ENCODE measurements at regions not wholly inside any gene's neighbourhood (a gene's known extent, or its start where the extent isn't known, plus 50 kb on each side); places are given as distances from the start of the nearest gene placed in this dataset.

GRCh38 chr2:161102770-161103450 lies 57.3 kb upstream of the TANK start:
- Mint-ChIP-seq H3K27me3 (no peaks in the 10 kb centered on the region), H3K4me1 (peaks cover 19% of the 10 kb centered on the region), H3K27ac (no peak overlapping the region), H3K4me3 (no peak overlapping the region), H3K9me3 (ENCODE audit: insufficient read depth) (peaks cover 4% of the 10 kb centered on the region)
- Histone ChIP-seq H4K20me1 (ENCODE audit: control insufficient read depth, insufficient read depth, low read length, poor library complexity, severe bottlenecking) (no peaks in the 10 kb centered on the region), H3K79me2 (ENCODE audit: control insufficient read depth, insufficient read depth, low read length) (no peaks in the 10 kb centered on the region), H3K27me3 (replicated peaks in 1 of 4; ENCODE audit: control extremely low read depth in 1 of 4, control insufficient read depth in 3 of 4, insufficient read depth in 4 of 4, low read length in 3 of 4) (peaks cover 0 to 4% (median 0%) of the 10 kb centered on the region in 4 experiments), H3K9me3 (ENCODE audit: control extremely low read depth in 1 of 3, control insufficient read depth in 2 of 3, insufficient read depth in 1 of 3, low read length in 2 of 3) (no peaks in the 10 kb centered on the region), H3K4me2 (replicated peaks; ENCODE audit: low read depth, low read length, poor library complexity, severe bottlenecking) (no peak overlapping the region), H3K4me3 (ENCODE audit: control extremely low read depth in 1 of 5, extremely low read depth in 1 of 5, insufficient read depth in 1 of 5, low read depth in 2 of 5, low read length in 4 of 5) (no peak overlapping the region), H3K4me1 (ENCODE audit: control insufficient read depth in 2 of 2, insufficient read depth in 2 of 2, low read length in 2 of 2) (peaks cover 0 to 6% of the 10 kb centered on the region in 2 donors), H3K27ac (ENCODE audit: low read length in 2 of 2) (no peak overlapping the region), H2AFZ (ENCODE audit: insufficient read depth, low read depth, low read length, poor library complexity, severe bottlenecking) (no peak overlapping the region), H3K9ac (ENCODE audit: low read length) (no peak overlapping the region), H3K36me3 (replicated peaks in 1 of 2; ENCODE audit: control extremely low read depth in 1 of 2, control insufficient read depth in 1 of 2, extremely low read depth in 1 of 2, insufficient read depth in 2 of 2, low read length in 1 of 2) (no peaks in the 10 kb centered on the region)
- DNase-seq (no peak), ATAC-seq (ENCODE audit: low read depth) (no peak)
- ChIA-PET CTCF (no interaction called here), POLR2A (no interaction called here)
- no peak for TF ChIP-seq EZH2 (IDR thresholded peaks at IDR 0.05; ENCODE audit: borderline replicate concordance, insufficient read depth, low read depth, low read length, poor library complexity, severe bottlenecking)
- TF ChIP-seq, protein P1, sequence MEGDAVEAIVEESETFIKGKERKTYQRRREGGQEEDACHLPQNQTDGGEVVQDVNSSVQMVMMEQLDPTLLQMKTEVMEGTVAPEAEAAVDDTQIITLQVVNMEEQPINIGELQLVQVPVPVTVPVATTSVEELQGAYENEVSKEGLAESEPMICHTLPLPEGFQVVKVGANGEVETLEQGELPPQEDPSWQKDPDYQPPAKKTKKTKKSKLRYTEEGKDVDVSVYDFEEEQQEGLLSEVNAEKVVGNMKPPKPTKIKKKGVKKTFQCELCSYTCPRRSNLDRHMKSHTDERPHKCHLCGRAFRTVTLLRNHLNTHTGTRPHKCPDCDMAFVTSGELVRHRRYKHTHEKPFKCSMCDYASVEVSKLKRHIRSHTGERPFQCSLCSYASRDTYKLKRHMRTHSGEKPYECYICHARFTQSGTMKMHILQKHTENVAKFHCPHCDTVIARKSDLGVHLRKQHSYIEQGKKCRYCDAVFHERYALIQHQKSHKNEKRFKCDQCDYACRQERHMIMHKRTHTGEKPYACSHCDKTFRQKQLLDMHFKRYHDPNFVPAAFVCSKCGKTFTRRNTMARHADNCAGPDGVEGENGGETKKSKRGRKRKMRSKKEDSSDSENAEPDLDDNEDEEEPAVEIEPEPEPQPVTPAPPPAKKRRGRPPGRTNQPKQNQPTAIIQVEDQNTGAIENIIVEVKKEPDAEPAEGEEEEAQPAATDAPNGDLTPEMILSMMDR (IDR thresholded peaks at IDR 0.05): no peak
- intact Hi-C loops (cut with micrococcal nuclease): loop anchor here (2.0 to 5.0 kb wide), 2 partner anchors 14 to 34 kb away; no protein-coding TSS in a partner anchor

GRCh38 chr2:161103451-161103831 lies 56.8 kb upstream of the TANK start:
- Histone ChIP-seq H3K4me2 (replicated peaks; ENCODE audit: low read depth, low read length, poor library complexity, severe bottlenecking) (no peak overlapping the region), H3K4me1 (ENCODE audit: control insufficient read depth in 2 of 2, insufficient read depth in 2 of 2, low read length in 2 of 2) (peaks cover 0 to 6% of the 10 kb centered on the region in 2 donors), H3K79me2 (ENCODE audit: control insufficient read depth, insufficient read depth, low read length) (no peaks in the 10 kb centered on the region), H4K20me1 (ENCODE audit: control insufficient read depth, insufficient read depth, low read length, poor library complexity, severe bottlenecking) (no peaks in the 10 kb centered on the region), H3K9ac (ENCODE audit: low read length) (no peak overlapping the region), H2AFZ (ENCODE audit: insufficient read depth, low read depth, low read length, poor library complexity, severe bottlenecking) (no peak overlapping the region), H3K27me3 (replicated peaks in 1 of 4; ENCODE audit: control extremely low read depth in 1 of 4, control insufficient read depth in 3 of 4, insufficient read depth in 4 of 4, low read length in 3 of 4) (peaks cover 0 to 4% (median 0%) of the 10 kb centered on the region in 4 experiments), H3K9me3 (ENCODE audit: control extremely low read depth in 1 of 3, control insufficient read depth in 2 of 3, insufficient read depth in 1 of 3, low read length in 2 of 3) (no peaks in the 10 kb centered on the region), H3K36me3 (replicated peaks in 1 of 2; ENCODE audit: control extremely low read depth in 1 of 2, control insufficient read depth in 1 of 2, extremely low read depth in 1 of 2, insufficient read depth in 2 of 2, low read length in 1 of 2) (no peaks in the 10 kb centered on the region), H3K27ac (ENCODE audit: low read length in 2 of 2) (no peak overlapping the region), H3K4me3 (ENCODE audit: control extremely low read depth in 1 of 5, extremely low read depth in 1 of 5, insufficient read depth in 1 of 5, low read depth in 2 of 5, low read length in 4 of 5) (no peak overlapping the region)
- ATAC-seq (ENCODE audit: low read depth) (no peak), DNase-seq (no peak)
- TF ChIP-seq, protein P1 (IDR thresholded peaks at IDR 0.05): no peak
- TF ChIP-seq EZH2 (IDR thresholded peaks at IDR 0.05; ENCODE audit: borderline replicate concordance, insufficient read depth, low read depth, low read length, poor library complexity, severe bottlenecking): no peak
- peaks cover 19% of the 10 kb centered on the region for H3K4me1 Mint-ChIP-seq
- intact Hi-C loops (cut with micrococcal nuclease): loop anchor here (2.0 to 5.0 kb wide), 2 partner anchors 13 to 34 kb away; no protein-coding TSS in a partner anchor
- H3K9me3 Mint-ChIP-seq (ENCODE audit: insufficient read depth): peaks cover 3% of the 10 kb centered on the region
- 100% methylated on average over 2 of the region's 4 CpGs for WGBS (ENCODE audit: insufficient coverage)
- H3K27me3 Mint-ChIP-seq: no peaks in the 10 kb centered on the region
- ChIA-PET POLR2A (no interaction called here), CTCF (interaction anchor here (0.9 to 1.4 kb wide), 3 partner anchors 11 to 41 kb away, joined by 3 read pairs; no protein-coding TSS in a partner anchor)
- H3K4me3 Mint-ChIP-seq: no peak overlapping the region
- H3K27ac Mint-ChIP-seq: peak overlapping the region; percentile 46

Data from B cell (primary cell).